ENCODE measurements at regions not wholly inside any gene's neighbourhood (a gene's known extent, or its start where the extent isn't known, plus 50 kb on each side); places are given as distances from the start of the nearest gene placed in this dataset.

GRCh38 chr9:7601739-7602138 lies 197.8 kb downstream of the DMAC1 start:
- TF ChIP-seq, protein P1, sequence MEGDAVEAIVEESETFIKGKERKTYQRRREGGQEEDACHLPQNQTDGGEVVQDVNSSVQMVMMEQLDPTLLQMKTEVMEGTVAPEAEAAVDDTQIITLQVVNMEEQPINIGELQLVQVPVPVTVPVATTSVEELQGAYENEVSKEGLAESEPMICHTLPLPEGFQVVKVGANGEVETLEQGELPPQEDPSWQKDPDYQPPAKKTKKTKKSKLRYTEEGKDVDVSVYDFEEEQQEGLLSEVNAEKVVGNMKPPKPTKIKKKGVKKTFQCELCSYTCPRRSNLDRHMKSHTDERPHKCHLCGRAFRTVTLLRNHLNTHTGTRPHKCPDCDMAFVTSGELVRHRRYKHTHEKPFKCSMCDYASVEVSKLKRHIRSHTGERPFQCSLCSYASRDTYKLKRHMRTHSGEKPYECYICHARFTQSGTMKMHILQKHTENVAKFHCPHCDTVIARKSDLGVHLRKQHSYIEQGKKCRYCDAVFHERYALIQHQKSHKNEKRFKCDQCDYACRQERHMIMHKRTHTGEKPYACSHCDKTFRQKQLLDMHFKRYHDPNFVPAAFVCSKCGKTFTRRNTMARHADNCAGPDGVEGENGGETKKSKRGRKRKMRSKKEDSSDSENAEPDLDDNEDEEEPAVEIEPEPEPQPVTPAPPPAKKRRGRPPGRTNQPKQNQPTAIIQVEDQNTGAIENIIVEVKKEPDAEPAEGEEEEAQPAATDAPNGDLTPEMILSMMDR (IDR thresholded peaks at IDR 0.05; ENCODE audit: low read depth, low read length) = no peak
- no peak for TF ChIP-seq EZH2phosphoT487 (IDR thresholded peaks at IDR 0.05; ENCODE audit: low read depth)
- no peaks in the 10 kb centered on the region for H3K4me1 ChIP-seq (ENCODE audit: low read length)
- no peaks in the 10 kb centered on the region for H3K9me3 ChIP-seq (ENCODE audit: insufficient read depth, low read length)

GRCh38 chr9:7597716-7598115 lies 201.9 kb downstream of the DMAC1 start:
- Histone ChIP-seq H3K9me3 (ENCODE audit: insufficient read depth, low read length) (no peaks in the 10 kb centered on the region), H3K4me2 (ENCODE audit: low read length) (no peak overlapping the region), H3K4me3 (ENCODE audit: low read length) (no peak overlapping the region), H4K20me1 (ENCODE audit: insufficient read depth, low read length) (no peaks in the 10 kb centered on the region), H3K79me2 (ENCODE audit: low read length) (no peaks in the 10 kb centered on the region), H3K36me3 (replicated peaks; ENCODE audit: low read depth, low read length) (no peaks in the 10 kb centered on the region), H2AFZ (ENCODE audit: low read depth, low read length) (no peak overlapping the region), H3K27ac (ENCODE audit: low read length) (no peak overlapping the region), H3K4me1 (ENCODE audit: low read length) (no peaks in the 10 kb centered on the region), H3K27me3 (ENCODE audit: low read depth, low read length) (0 out of 2 replicates have a peak, but pooled peaks cover 3% of the 10 kb centered on the region), H3K9ac (ENCODE audit: low read length) (no peak overlapping the region)
- no peak for TF ChIP-seq EZH2phosphoT487 (IDR thresholded peaks at IDR 0.05; ENCODE audit: low read depth)
- TF ChIP-seq, protein P1 (IDR thresholded peaks at IDR 0.05; ENCODE audit: low read depth, low read length) = no peak

More at GRCh38 chr9:7601739-7602138, 197.8 kb downstream of the DMAC1 start:
- H3K4me2 ChIP-seq (ENCODE audit: low read length) = no peak overlapping the region
- H3K36me3 ChIP-seq (replicated peaks; ENCODE audit: low read depth, low read length) = no peaks in the 10 kb centered on the region
- no peak overlapping the region for H3K27ac ChIP-seq (ENCODE audit: low read length)
- H3K9ac ChIP-seq (ENCODE audit: low read length) = no peak overlapping the region
- no peak overlapping the region for H2AFZ ChIP-seq (ENCODE audit: low read depth, low read length)
- H3K79me2 ChIP-seq (ENCODE audit: low read length) = no peaks in the 10 kb centered on the region
- no peaks in the 10 kb centered on the region for H4K20me1 ChIP-seq (ENCODE audit: insufficient read depth, low read length)
- no peak overlapping the region for H3K4me3 ChIP-seq (ENCODE audit: low read length)
- 0 out of 2 replicates have a peak, but pooled peaks cover 4% of the 10 kb centered on the region for H3K27me3 ChIP-seq (ENCODE audit: low read depth, low read length)

GRCh38 chr9:7592321-7593316 lies 207.0 kb downstream of the DMAC1 start:
- Histone ChIP-seq H3K4me2 (ENCODE audit: low read length) (no peak overlapping the region), H3K4me1 (ENCODE audit: low read length) (no peaks in the 10 kb centered on the region), H3K4me3 (ENCODE audit: low read length) (no peak overlapping the region), H3K36me3 (replicated peaks; ENCODE audit: low read depth, low read length) (no peaks in the 10 kb centered on the region), H3K27ac (ENCODE audit: low read length) (no peak overlapping the region), H3K9ac (ENCODE audit: low read length) (no peak overlapping the region), H3K79me2 (ENCODE audit: low read length) (no peaks in the 10 kb centered on the region), H4K20me1 (ENCODE audit: insufficient read depth, low read length) (no peaks in the 10 kb centered on the region), H3K9me3 (ENCODE audit: insufficient read depth, low read length) (no peaks in the 10 kb centered on the region), H2AFZ (ENCODE audit: low read depth, low read length) (no peak overlapping the region), H3K27me3 (ENCODE audit: low read depth, low read length) (no peaks in the 10 kb centered on the region)
- no peak for TF ChIP-seq EZH2phosphoT487 (IDR thresholded peaks at IDR 0.05; ENCODE audit: low read depth)
- TF ChIP-seq, protein P1 (IDR thresholded peaks at IDR 0.05; ENCODE audit: low read depth, low read length) = no peak

DNA sequence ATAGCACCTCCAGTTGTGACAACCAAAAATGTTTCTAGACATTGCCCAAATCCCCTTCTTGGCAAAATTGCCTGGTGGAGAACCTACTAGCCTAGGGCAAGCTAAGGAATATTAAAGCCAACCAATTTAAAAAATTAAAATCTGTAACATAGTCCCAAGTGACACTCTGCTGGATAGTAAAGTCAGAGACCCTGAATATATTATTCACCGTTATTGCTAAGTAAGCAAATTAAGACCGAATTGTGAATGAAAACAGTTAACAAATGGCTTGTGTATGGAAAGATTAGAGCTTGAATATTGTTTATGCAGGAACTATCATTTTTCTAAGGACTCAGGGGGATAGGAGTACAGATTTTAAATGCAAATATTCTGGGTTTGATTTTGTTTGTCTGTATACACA lies 208.1 kb downstream of the DMAC1 start:
- Histone ChIP-seq H3K79me2 (ENCODE audit: low read length) (no peaks in the 10 kb centered on the region), H3K9ac (ENCODE audit: low read length) (no peak overlapping the region)

More for the DNA sequence above, 208.1 kb downstream of the DMAC1 start:
- Histone ChIP-seq H3K27ac (ENCODE audit: low read length) (no peak overlapping the region), H3K9me3 (ENCODE audit: insufficient read depth, low read length) (no peaks in the 10 kb centered on the region), H4K20me1 (ENCODE audit: insufficient read depth, low read length) (no peaks in the 10 kb centered on the region), H3K36me3 (replicated peaks; ENCODE audit: low read depth, low read length) (no peaks in the 10 kb centered on the region), H2AFZ (ENCODE audit: low read depth, low read length) (no peak overlapping the region), H3K27me3 (ENCODE audit: low read depth, low read length) (no peaks in the 10 kb centered on the region), H3K4me3 (ENCODE audit: low read length) (no peak overlapping the region), H3K4me2 (ENCODE audit: low read length) (no peak overlapping the region), H3K4me1 (ENCODE audit: low read length) (no peaks in the 10 kb centered on the region)
- TF ChIP-seq, protein P1 (IDR thresholded peaks at IDR 0.05; ENCODE audit: low read depth, low read length) = no peak
- TF ChIP-seq EZH2phosphoT487 (IDR thresholded peaks at IDR 0.05; ENCODE audit: low read depth) = no peak

Measured in OCI-LY3 (cell line).